H1 (cell line): ENCODE measurements at regions not wholly inside any gene's neighbourhood (a gene's known extent, or its start where the extent isn't known, plus 50 kb on each side); places are given as distances from the start of the nearest gene placed in this dataset.

Experiments
- CTCF ChIA-PET: fragments of 300-600 bp; sonication (Branson Sonifier 250); formaldehyde crosslinking; loops from one replicate; lab custom pipeline; 2021; ENCODE audit not compliant: partially characterized antibody; lab: Charles Lee
- POLR2A ChIA-PET: fragments of 300-600 bp; sonication (Branson Sonifier 250); formaldehyde crosslinking; loops from one replicate; lab custom pipeline; 2021; ENCODE audit warnings: inconsistent platforms; ENCODE audit not compliant: partially characterized antibody; lab: Charles Lee
- DNase-seq, 2 experiments: peaks; one replicate each; pipeline versions ENCODE4 v3.0.0 to v3.0.0-alpha.2; 2010 to 2022; ENCODE audit warnings: low spot score in 2 of 2, low read depth in 1 of 2, mixed read lengths in 1 of 2
- FAIRE-seq: peaks from 2 replicates; lab custom pipeline; 2011; peaks lifted over from hg19 to GRCh38; lab: Jason Lieb, UNC
- H2AFZ ChIP-seq: 2 replicates; pipeline ENCODE4 v1.8.1; 2012; ENCODE audit warnings: low read length, inconsistent platforms
- H2AK5ac ChIP-seq: 2 replicates; pipeline ENCODE4 v1.6.1; 2013; ENCODE audit warnings: low read depth, low read length
- H2BK120ac ChIP-seq: replicated peaks from 2 replicates; pipeline ENCODE3; 2013; ENCODE audit warnings: low read depth, low read length, inconsistent platforms
- H2BK12ac ChIP-seq: 2 replicates; pipeline ENCODE4 v1.6.1; 2013; ENCODE audit warnings: low read depth, low read length
- H2BK15ac ChIP-seq: 2 replicates; pipeline ENCODE4 v1.6.1; 2013; ENCODE audit warnings: low read length
- H2BK20ac ChIP-seq: 2 replicates; pipeline ENCODE4 v1.6.1; 2013; ENCODE audit warnings: low read length
- H2BK5ac ChIP-seq: 2 replicates; pipeline ENCODE4 v1.6.1; 2013; ENCODE audit warnings: low read depth, low read length
- H3K14ac ChIP-seq: 2 replicates; pipeline ENCODE4 v1.6.1; 2013; ENCODE audit warnings: inconsistent platforms; ENCODE audit not compliant: insufficient read length
- H3K18ac ChIP-seq: 2 replicates; pipeline ENCODE4 v1.6.1; 2013; ENCODE audit warnings: low read length; ENCODE audit errors: extremely low read depth
- H3K23ac ChIP-seq: 2 replicates; pipeline ENCODE4 v1.6.1; 2013; ENCODE audit warnings: inconsistent platforms; ENCODE audit not compliant: insufficient read length
- H3K23me2 ChIP-seq: 2 replicates; pipeline ENCODE4 v1.6.1; 2013; ENCODE audit warnings: low read depth, low read length
- H3K27ac ChIP-seq: 2 replicates; pipeline ENCODE4 v1.6.1; 2011; ENCODE audit warnings: low read depth, low read length, inconsistent platforms
- H3K27me3 ChIP-seq, 4 experiments: replicated peaks in 1 of 4; 1 replicate in 1 of 4; 2 replicates in 3 of 4; pipeline versions ENCODE4 v1.6.1 to v1.8.1; 2011 to 2013; ENCODE audit warnings: low read length in 3 of 4, mild to moderate bottlenecking in 3 of 4, inconsistent platforms in 2 of 4, mixed read lengths in 2 of 4, moderate library complexity in 1 of 4; ENCODE audit not compliant: control insufficient read depth in 3 of 4, insufficient read depth in 3 of 4; ENCODE audit errors: extremely low read depth in 1 of 4
- H3K36me3 ChIP-seq, 4 experiments: 2 replicates each; pipeline versions ENCODE4 v1.6.1 to v1.8.1; 2011 to 2013; ENCODE audit warnings: mild to moderate bottlenecking in 4 of 4, low read length in 3 of 4, moderate library complexity in 2 of 4, control low read depth in 1 of 4, inconsistent platforms in 1 of 4; ENCODE audit not compliant: insufficient read depth in 4 of 4, control insufficient read depth in 2 of 4
- H3K4ac ChIP-seq: replicated peaks from 2 replicates; pipeline ENCODE3; 2013; ENCODE audit warnings: low read length, low read depth, mixed read lengths, inconsistent platforms; ENCODE audit not compliant: insufficient read length
- H3K4me1 ChIP-seq, 4 experiments: replicated peaks in 1 of 4; 1 replicate in 1 of 4; 2 replicates in 3 of 4; pipeline versions ENCODE4 v1.6.1 to v1.8.1; 2011 to 2013; ENCODE audit warnings: low read length in 3 of 4, inconsistent platforms in 2 of 4, mixed read lengths in 1 of 4; ENCODE audit not compliant: insufficient read depth in 4 of 4, control insufficient read depth in 3 of 4
- H3K4me2 ChIP-seq, 2 experiments: 2 replicates each; pipeline versions ENCODE4 v1.6.1 to v1.8.1; 2011 to 2013; ENCODE audit warnings: low read depth in 2 of 2, low read length in 2 of 2, control low read depth in 1 of 2, inconsistent platforms in 1 of 2, mild to moderate bottlenecking in 1 of 2; ENCODE audit not compliant: insufficient read depth in 1 of 2
- H3K4me3 ChIP-seq, 4 experiments: fragments of 200-600, 300-600 bp in 1 of 4; sonication (generic), shearing (Covaris generic), sonication (Bioruptor Twin) in 1 of 4; 2 replicates each; pipeline versions ENCODE4 v1.5.1 to v1.8.1; 2011 to 2016; ENCODE audit warnings: low read length in 4 of 4, low read depth in 3 of 4, control low read depth in 2 of 4, inconsistent platforms in 2 of 4, mild to moderate bottlenecking in 2 of 4, mixed read lengths in 1 of 4, moderate library complexity in 1 of 4; ENCODE audit not compliant: insufficient read depth in 2 of 4; ENCODE audit errors: extremely low read depth in 1 of 4
- H3K56ac ChIP-seq: replicated peaks from 2 replicates; pipeline ENCODE3; 2013; ENCODE audit warnings: low read depth, mild to moderate bottlenecking, mixed read lengths, low read length, inconsistent platforms; ENCODE audit not compliant: insufficient read length
- H3K79me1 ChIP-seq: 2 replicates; pipeline ENCODE4 v1.6.1; 2013; ENCODE audit warnings: low read depth, low read length, control low read depth
- H3K79me2 ChIP-seq, 2 experiments: 2 replicates each; pipeline versions ENCODE4 v1.6.1 to v1.8.1; 2012 to 2013; ENCODE audit warnings: low read length in 2 of 2, mild to moderate bottlenecking in 2 of 2, inconsistent platforms in 1 of 2; ENCODE audit not compliant: insufficient read depth in 2 of 2, control insufficient read depth in 1 of 2
- H3K9ac ChIP-seq, 4 experiments: replicated peaks in 1 of 4; 1 replicate in 1 of 4; 2 replicates in 3 of 4; pipeline versions ENCODE4 v1.6.1 to v1.8.1; 2011 to 2013; ENCODE audit warnings: low read depth in 3 of 4, low read length in 3 of 4, control low read depth in 2 of 4, mild to moderate bottlenecking in 2 of 4, moderate library complexity in 2 of 4, inconsistent platforms in 1 of 4; ENCODE audit errors: extremely low read depth in 1 of 4
- H3K9me3 ChIP-seq, 2 experiments: 2 replicates each; pipeline versions ENCODE4 v1.6.1 to v1.8.1; 2012 to 2013; ENCODE audit warnings: mild to moderate bottlenecking in 2 of 2, moderate library complexity in 2 of 2, control low read depth in 1 of 2, inconsistent platforms in 1 of 2, low read depth in 1 of 2, low read length in 1 of 2, mixed read lengths in 1 of 2; ENCODE audit not compliant: insufficient read depth in 2 of 2
- H4K20me1 ChIP-seq, 2 experiments: replicated peaks in 1 of 2; 2 replicates each; pipeline versions ENCODE3 to v1.8.1; 2011 to 2013; ENCODE audit warnings: inconsistent platforms in 2 of 2, low read length in 2 of 2, mild to moderate bottlenecking in 1 of 2; ENCODE audit not compliant: insufficient read depth in 2 of 2, control insufficient read depth in 1 of 2
- H4K5ac ChIP-seq: 2 replicates; pipeline ENCODE4 v1.6.1; 2013; ENCODE audit warnings: low read length, low read depth, mixed read lengths, inconsistent platforms; ENCODE audit not compliant: insufficient read length
- H4K8ac ChIP-seq: 2 replicates; pipeline ENCODE4 v1.8.0; 2013; ENCODE audit warnings: mild to moderate bottlenecking, moderate library complexity, low read length, inconsistent platforms; ENCODE audit not compliant: insufficient read depth; ENCODE audit errors: extremely low read depth
- H4K91ac ChIP-seq: replicated peaks from 2 replicates; pipeline ENCODE3; 2013; ENCODE audit warnings: low read length, mixed read lengths, inconsistent platforms; ENCODE audit not compliant: insufficient read length
- ASH2L ChIP-seq: fragments of 200-600, 300-600 bp; sonication (generic); IDR thresholded peaks from one replicate; pipeline ENCODE4 v1.7.1; 2017; ENCODE audit warnings: low read length
- BCL11A ChIP-seq, 2 experiments: IDR thresholded peaks; one replicate each; pipeline ENCODE4 v1.6.1; 2011; ENCODE audit warnings: low read depth in 2 of 2, low read length in 2 of 2, mild to moderate bottlenecking in 2 of 2
- CEBPB ChIP-seq: IDR thresholded peaks from 2 replicates; pipeline ENCODE4 v1.6.1; 2012; ENCODE audit warnings: low read depth, low read length
- CHD1 ChIP-seq: IDR thresholded peaks from 2 replicates; pipeline ENCODE4 v1.6.1; 2012; ENCODE audit warnings: low read depth, low read length, improper control_type of control experiment
- CHD2 ChIP-seq: IDR thresholded peaks from 2 replicates; pipeline ENCODE4 v1.6.1; 2012; ENCODE audit warnings: low read length, improper control_type of control experiment
- CREB1 ChIP-seq: IDR thresholded peaks from 2 replicates; pipeline ENCODE4 v1.6.1; 2012; ENCODE audit warnings: inconsistent platforms
- EZH2 ChIP-seq: fragments of 200-600 bp; sonication (generic); IDR thresholded peaks from 2 replicates; pipeline ENCODE4 v1.7.1; 2012; ENCODE audit warnings: low read depth, mild to moderate bottlenecking, moderate library complexity, low read length, inconsistent platforms; ENCODE audit not compliant: severe bottlenecking
- GTF2F1 ChIP-seq: IDR thresholded peaks from 2 replicates; pipeline ENCODE4 v1.6.1; 2012; ENCODE audit warnings: low read depth, low read length, improper control_type of control experiment, borderline replicate concordance
- POLR2A ChIP-seq, 2 experiments: IDR thresholded peaks; 1 replicate in 1 of 2; 2 replicates in 1 of 2; pipeline ENCODE4 v1.6.1; 2011; ENCODE audit warnings: low read depth in 2 of 2, low read length in 2 of 2, mild to moderate bottlenecking in 2 of 2; ENCODE audit errors: control extremely low read depth in 1 of 2
- POU5F1 ChIP-seq: IDR thresholded peaks from 2 replicates; pipeline ENCODE4 v1.6.1; 2011; ENCODE audit warnings: low read depth, mild to moderate bottlenecking, low read length, moderate library complexity
- SAP30 ChIP-seq: fragments of 300-600 bp; sonication (generic); IDR thresholded peaks from 2 replicates; pipeline ENCODE4 v1.7.1; 2012; ENCODE audit warnings: low read length, moderate library complexity, mild to moderate bottlenecking, inconsistent platforms; ENCODE audit not compliant: insufficient read depth, insufficient replicate concordance
- SIX5 ChIP-seq: IDR thresholded peaks from 2 replicates; pipeline ENCODE4 v1.6.1; 2011; ENCODE audit warnings: mild to moderate bottlenecking, low read depth, low read length
- TAF7 ChIP-seq: optimal IDR thresholded peaks from 2 replicates; pipeline ENCODE3; 2011; ENCODE audit warnings: low read depth, mild to moderate bottlenecking, inconsistent platforms, low read length, moderate library complexity, borderline replicate concordance
- TCF12 ChIP-seq: IDR thresholded peaks from 2 replicates; pipeline ENCODE4 v1.6.1; 2011; ENCODE audit warnings: low read depth, mild to moderate bottlenecking, low read length
- ZNF274 ChIP-seq: IDR thresholded peaks from 2 replicates; pipeline ENCODE4 v1.7.0; 2012; ENCODE audit warnings: low read length, borderline replicate concordance; ENCODE audit errors: extremely low read depth
- WGBS, 2 experiments: shearing (Covaris generic) in 1 of 2; methylation state at CpG; one replicate each; pipeline versions ENCODE4 v1.1.6 to v1.1.7; 2013 to 2015; ENCODE audit warnings: low lambda C conversion rate in 2 of 2, mixed read lengths in 2 of 2, inconsistent platforms in 1 of 2, low coverage in 1 of 2, missing lambda C conversion rate in 1 of 2; ENCODE audit not compliant: insufficient replicate concordance in 2 of 2, insufficient coverage in 1 of 2, insufficient read length in 1 of 2; ENCODE audit errors: extremely low coverage in 1 of 2, missing lambda C conversion rate in 1 of 2; 5-methylcytosine and 5-hydroxymethylcytosine counted together

DNA sequence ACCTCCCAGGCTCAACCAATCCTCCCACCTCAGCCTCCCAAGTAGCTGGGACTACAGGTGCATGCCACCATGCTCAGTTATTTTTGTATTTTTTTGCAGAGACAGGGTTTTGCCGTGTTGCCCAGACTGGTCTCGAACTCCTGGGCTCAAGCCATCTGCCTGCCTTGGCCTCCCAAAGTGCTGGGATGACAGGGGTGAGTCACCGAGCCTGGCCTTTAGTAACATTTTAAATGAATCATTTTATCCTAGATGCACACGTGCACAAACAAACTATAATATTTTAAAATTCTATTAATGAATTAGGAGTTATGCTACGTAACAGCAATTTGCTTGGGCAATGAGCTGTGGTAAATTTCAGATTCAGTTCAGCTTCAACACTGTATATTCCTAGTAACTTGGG, 862.5 kb upstream of the ID2 start:
- Histone ChIP-seq H3K56ac (no peak overlapping the region), H2AFZ (no peak overlapping the region), H2BK20ac (no peak overlapping the region), H4K20me1 (no peaks in the 10 kb centered on the region), H3K9ac (no peak overlapping the region), H3K14ac (no peak overlapping the region), H3K4ac (no peak overlapping the region), H3K27ac (no peak overlapping the region), H4K5ac (no peak overlapping the region), H2AK5ac (no peak overlapping the region), H2BK5ac (no peak overlapping the region), H2BK15ac (no peak overlapping the region), H3K23ac (no peak overlapping the region), H4K91ac (no peak overlapping the region), H3K4me1 (no peaks in the 10 kb centered on the region), H2BK120ac (no peak overlapping the region), H3K4me2 (no peak overlapping the region), H3K79me2 (no peaks in the 10 kb centered on the region), H3K36me3 (no peaks in the 10 kb centered on the region), H3K18ac (no peak overlapping the region), H3K4me3 (no peak overlapping the region), H4K8ac (no peak overlapping the region), H3K9me3 (no peaks in the 10 kb centered on the region), H3K27me3 (peaks cover 0 to 4% (median 0%) of the 10 kb centered on the region in 4 experiments; a peak in 1 of 7 replicates), H3K23me2 (peaks cover 3% of the 10 kb centered on the region; the same call in 1 of the 2 replicates), H3K79me1 (no peaks in the 10 kb centered on the region), H2BK12ac (no peak overlapping the region)
- DNase-seq, result no peak
- CTCF ChIA-PET, result interaction anchor here (0.7 to 1.5 kb wide), 3 partner anchors 18 to 861 kb away, joined by 3 read pairs; no protein-coding TSS in a partner anchor
- POLR2A ChIA-PET, result interaction anchor here (0.9 to 1.4 kb wide), 2 partner anchors 24 to 60 kb away, joined by 3 read pairs; no protein-coding TSS in a partner anchor
- no peak for FAIRE-seq
- WGBS, 2 experiments, result 96% methylated on average over 5 of the region's 5 CpGs; no CpG with 5 or more reads in 1 of the 2 experiments
- TF ChIP-seq ZNF274, result no peak
- no peak for TF ChIP-seq BCL11A (IDR thresholded peaks at IDR 0.05; ENCODE audit: low read depth in 2 of 2, low read length in 2 of 2)
- TF ChIP-seq CREB1, result no peak
- no peak for TF ChIP-seq CEBPB
- TF ChIP-seq CHD2, result no peak
- TF ChIP-seq ASH2L, result no peak
- no peak for TF ChIP-seq TAF7
- no peak for TF ChIP-seq EZH2
- TF ChIP-seq GTF2F1, result no peak
- TF ChIP-seq SIX5, result no peak
- no peak for TF ChIP-seq POU5F1
- TF ChIP-seq TCF12, result no peak
- TF ChIP-seq CHD1, result no peak
- TF ChIP-seq SAP30, result no peak
- TF ChIP-seq POLR2A (IDR thresholded peaks at IDR 0.05; ENCODE audit: control extremely low read depth in 1 of 2, low read depth in 2 of 2, low read length in 2 of 2), result no peak
